HG02588 (cell line): ENCODE measurements at regions not wholly inside any gene's neighbourhood (a gene's known extent, or its start where the extent isn't known, plus 50 kb on each side); places are given as distances from the start of the nearest gene placed in this dataset.

Source experiments
- ATAC-seq: cut with Tn5 transposase; IDR thresholded peaks from one replicate; pipeline ENCODE4 v1.9.1; 2021; ENCODE audit warnings: mild to moderate bottlenecking, moderate library complexity; ENCODE audit not compliant: unreplicated experiment

GRCh38 chr3:168422843-168423242 lies 327.1 kb upstream of the GOLIM4 start:
- no peak for ATAC-seq

GRCh38 chr3:168419091-168419490 lies 323.4 kb upstream of the GOLIM4 start:
- no peak for ATAC-seq

GRCh38 chr3:168417016-168417415 lies 321.3 kb upstream of the GOLIM4 start:
- ATAC-seq: no peak

GRCh38 chr3:168416446-168416845 lies 320.7 kb upstream of the GOLIM4 start:
- no peak for ATAC-seq

- no peak for ATAC-seq
These were observed 318.4 kb upstream of the GOLIM4 start for GRCh38 chr3:168414149-168414548.

- ATAC-seq: no peak
These were observed 311.7 kb upstream of the GOLIM4 start for GRCh38 chr3:168407381-168407780.

- no peak for ATAC-seq
These were observed 309.6 kb upstream of the GOLIM4 start for GRCh38 chr3:168405288-168405687.

GRCh38 chr3:168398371-168399025 lies 302.8 kb upstream of the GOLIM4 start:
- ATAC-seq: no peak

GRCh38 chr3:168396861-168397260 lies 301.1 kb upstream of the GOLIM4 start:
- ATAC-seq: no peak

- ATAC-seq: no peak
These were observed 299.8 kb upstream of the GOLIM4 start for GRCh38 chr3:168395551-168395950.

GRCh38 chr3:168394439-168394838 lies 298.7 kb upstream of the GOLIM4 start:
- ATAC-seq: no peak

GRCh38 chr3:168386301-168386700 lies 290.6 kb upstream of the GOLIM4 start:
- ATAC-seq: no peak

- no peak for ATAC-seq
These were observed 289.3 kb upstream of the GOLIM4 start for GRCh38 chr3:168384990-168385389.

- no peak for ATAC-seq
These were observed 287.8 kb upstream of the GOLIM4 start for GRCh38 chr3:168383573-168383972.

- no peak for ATAC-seq
These were observed 276.1 kb upstream of the GOLIM4 start for GRCh38 chr3:168371846-168372245.

- no peak for ATAC-seq
These were observed 269.2 kb upstream of the GOLIM4 start for GRCh38 chr3:168364967-168365366.

- ATAC-seq: no peak
These were observed 267.0 kb upstream of the GOLIM4 start for GRCh38 chr3:168362661-168363247.

- no peak for ATAC-seq
These were observed 266.4 kb upstream of the GOLIM4 start for GRCh38 chr3:168362156-168362555.

GRCh38 chr3:168360993-168361392 lies 265.3 kb upstream of the GOLIM4 start:
- no peak for ATAC-seq

GRCh38 chr3:168342946-168343850 lies 247.5 kb upstream of the GOLIM4 start:
- ATAC-seq: no peak

GRCh38 chr3:168341956-168342936 lies 246.5 kb upstream of the GOLIM4 start:
- ATAC-seq: no peak
